SK-N-MC (cell line): ENCODE measurements at regions not wholly inside any gene's neighbourhood (a gene's known extent, or its start where the extent isn't known, plus 50 kb on each side); places are given as distances from the start of the nearest gene placed in this dataset.

Experiments
- EZH2 ChIP-seq: fragments of 200-600 bp; sonication (generic); IDR thresholded peaks from one replicate; pipeline ENCODE4 v1.6.1; 2017; ENCODE audit warnings: antibody characterized with exemption
- POLR2AphosphoS5 ChIP-seq: IDR thresholded peaks from 2 replicates; pipeline ENCODE4 v1.6.1; 2012; ENCODE audit warnings: mild to moderate bottlenecking, low read depth, low read length, borderline replicate concordance

GRCh38 chr6:134373993-134374392, 56.1 kb upstream of the SGK1 start:
- TF ChIP-seq POLR2AphosphoS5 (no peak), EZH2 (no peak)
